RWPE1 (cell line): ENCODE measurements at regions not wholly inside any gene's neighbourhood (a gene's known extent, or its start where the extent isn't known, plus 50 kb on each side); places are given as distances from the start of the nearest gene placed in this dataset.

Experiments used
- CTCF ChIA-PET: fragments of 350-600 bp; sonication (Branson Sonifier 250); formaldehyde crosslinking; extraction: SDS; loops from one replicate; lab custom pipeline; 2021; lab: Yijun Ruan, JAX
- POLR2A ChIA-PET: fragments of 400-600 bp; formaldehyde crosslinking; extraction: SDS; loops from one replicate; lab custom pipeline; 2020; ENCODE audit warnings: antibody characterized with exemption; ENCODE audit not compliant: low non-redundant PET; lab: Yijun Ruan, JAX
- DNase-seq: peaks from one replicate; pipeline ENCODE4 v3.0.0; 2012; ENCODE audit warnings: low spot score
- H3K27ac ChIP-seq: fragments of 450-650 bp; 2 replicates; pipeline ENCODE4 v1.5.1; 2017
- TF ChIP-seq, protein P1 (sequence below): fragments of 450-650 bp; conservative IDR thresholded peaks from 2 replicates; pipeline ENCODE4 v1.5.1; 2017; ENCODE audit warnings: low read depth, mild to moderate bottlenecking

DNA sequence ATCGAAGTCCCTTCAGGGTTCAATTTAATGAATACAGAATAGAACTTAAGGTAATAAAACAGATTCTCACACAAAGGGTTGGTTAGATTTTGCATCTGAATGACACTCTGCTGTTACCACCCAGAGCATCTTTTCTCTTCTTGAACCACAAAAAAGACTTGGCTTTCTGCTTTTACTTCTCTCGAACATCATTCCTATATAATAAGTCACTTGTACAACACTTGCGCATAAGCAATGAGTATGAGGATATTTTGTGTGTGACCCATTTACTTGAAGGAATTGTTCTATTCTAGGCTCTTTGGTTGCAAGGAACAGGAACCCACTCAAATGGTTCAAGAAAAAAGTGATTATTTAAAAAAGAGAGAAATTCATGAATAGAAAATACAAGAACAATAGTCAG is 126.2 kb downstream of the NUP35 start:
- DNase-seq, result no peak
- CTCF ChIA-PET, result interaction anchor here (0.7 kb wide), 1 partner anchor 1884 kb away, joined by 3 read pairs; no protein-coding TSS in a partner anchor
- POLR2A ChIA-PET, result no interaction called here
- TF ChIP-seq, protein P1, sequence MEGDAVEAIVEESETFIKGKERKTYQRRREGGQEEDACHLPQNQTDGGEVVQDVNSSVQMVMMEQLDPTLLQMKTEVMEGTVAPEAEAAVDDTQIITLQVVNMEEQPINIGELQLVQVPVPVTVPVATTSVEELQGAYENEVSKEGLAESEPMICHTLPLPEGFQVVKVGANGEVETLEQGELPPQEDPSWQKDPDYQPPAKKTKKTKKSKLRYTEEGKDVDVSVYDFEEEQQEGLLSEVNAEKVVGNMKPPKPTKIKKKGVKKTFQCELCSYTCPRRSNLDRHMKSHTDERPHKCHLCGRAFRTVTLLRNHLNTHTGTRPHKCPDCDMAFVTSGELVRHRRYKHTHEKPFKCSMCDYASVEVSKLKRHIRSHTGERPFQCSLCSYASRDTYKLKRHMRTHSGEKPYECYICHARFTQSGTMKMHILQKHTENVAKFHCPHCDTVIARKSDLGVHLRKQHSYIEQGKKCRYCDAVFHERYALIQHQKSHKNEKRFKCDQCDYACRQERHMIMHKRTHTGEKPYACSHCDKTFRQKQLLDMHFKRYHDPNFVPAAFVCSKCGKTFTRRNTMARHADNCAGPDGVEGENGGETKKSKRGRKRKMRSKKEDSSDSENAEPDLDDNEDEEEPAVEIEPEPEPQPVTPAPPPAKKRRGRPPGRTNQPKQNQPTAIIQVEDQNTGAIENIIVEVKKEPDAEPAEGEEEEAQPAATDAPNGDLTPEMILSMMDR, result no peak
- H3K27ac ChIP-seq, result no peak overlapping the region

DNA sequence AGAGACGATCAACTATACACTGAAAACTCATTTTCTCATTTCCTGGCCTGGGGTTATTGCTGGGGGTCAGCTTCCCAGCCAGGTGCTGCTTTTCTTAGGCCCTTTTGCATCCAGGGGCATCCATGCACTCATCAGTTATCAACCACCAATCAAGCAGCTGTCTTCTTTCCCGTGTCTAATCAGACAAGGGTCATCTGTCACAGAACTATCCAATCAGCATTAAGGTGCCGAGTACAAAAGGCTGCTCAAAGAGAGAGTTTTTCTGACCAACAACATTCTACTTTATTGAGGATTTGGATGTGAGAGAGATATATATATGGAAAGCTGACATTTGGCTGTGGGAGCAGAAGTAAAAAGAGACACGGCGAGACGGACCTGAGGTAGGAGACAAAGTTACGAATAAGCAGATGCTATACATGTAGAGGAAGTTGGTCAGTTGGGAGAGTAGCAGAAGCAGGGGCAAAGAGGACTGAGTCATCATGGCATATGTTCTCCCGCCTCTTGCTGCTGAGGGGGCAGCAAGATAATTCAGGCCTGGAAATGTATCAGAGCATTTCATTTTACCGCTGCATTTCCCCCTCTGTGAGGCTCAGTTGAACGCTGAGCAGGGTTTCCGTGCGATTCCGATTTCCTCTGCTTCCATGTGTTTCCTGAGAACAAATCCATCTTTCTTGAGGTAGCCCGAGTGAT is 129.3 kb downstream of the NUP35 start:
- POLR2A ChIA-PET, result no interaction called here
- H3K27ac ChIP-seq, result no peak overlapping the region
- CTCF ChIA-PET, result no interaction called here
- DNase-seq, result no peak
- TF ChIP-seq, protein P1, result no peak

DNA sequence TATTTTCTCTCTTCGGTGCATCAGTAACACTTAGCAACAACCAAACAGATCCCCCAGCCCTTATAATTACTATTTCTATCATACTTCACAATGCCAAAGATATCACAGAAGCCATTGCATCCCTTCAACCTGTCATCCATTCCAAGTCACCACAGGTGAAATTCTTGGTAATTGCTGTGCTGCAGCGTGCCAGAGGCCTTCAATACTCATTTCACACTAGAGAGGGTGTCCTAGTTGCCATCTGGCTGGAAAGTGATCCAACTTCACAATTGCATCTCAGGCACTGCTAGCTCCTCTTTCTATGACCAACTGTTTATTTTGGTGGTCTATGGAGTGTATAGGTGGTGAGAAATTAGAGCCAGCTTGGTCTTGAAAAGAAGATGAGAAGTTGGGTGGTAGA is 131.2 kb downstream of the NUP35 start:
- no peak overlapping the region for H3K27ac ChIP-seq
- TF ChIP-seq, protein P1, result no peak
- no peak for DNase-seq
- CTCF ChIA-PET, result no interaction called here
- POLR2A ChIA-PET, result no interaction called here

DNA sequence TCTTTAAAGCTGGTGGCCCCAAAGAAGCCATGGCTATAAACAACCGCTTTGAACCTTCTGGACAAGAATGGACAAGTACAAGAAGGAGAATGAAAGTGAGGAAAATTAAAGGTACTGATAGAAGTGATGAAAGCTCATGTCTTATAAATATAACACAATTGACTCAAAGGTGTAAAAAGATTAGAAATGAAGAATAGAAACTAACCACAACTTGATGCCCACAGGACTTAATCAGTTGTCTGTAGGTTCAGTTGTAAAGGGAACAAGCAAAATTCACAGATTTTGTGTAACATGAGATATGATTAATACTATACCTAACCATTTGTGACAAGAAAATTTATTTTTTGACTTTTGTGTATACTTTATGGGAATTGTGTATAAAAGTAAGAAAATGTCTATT is 135.7 kb downstream of the NUP35 start:
- TF ChIP-seq, protein P1, result no peak
- ChIA-PET POLR2A (no interaction called here), CTCF (interaction anchor here (0.6 kb wide), 1 partner anchor 203 kb away, joined by 4 read pairs; no protein-coding TSS in a partner anchor)
- no peak overlapping the region for H3K27ac ChIP-seq
- no peak for DNase-seq

DNA sequence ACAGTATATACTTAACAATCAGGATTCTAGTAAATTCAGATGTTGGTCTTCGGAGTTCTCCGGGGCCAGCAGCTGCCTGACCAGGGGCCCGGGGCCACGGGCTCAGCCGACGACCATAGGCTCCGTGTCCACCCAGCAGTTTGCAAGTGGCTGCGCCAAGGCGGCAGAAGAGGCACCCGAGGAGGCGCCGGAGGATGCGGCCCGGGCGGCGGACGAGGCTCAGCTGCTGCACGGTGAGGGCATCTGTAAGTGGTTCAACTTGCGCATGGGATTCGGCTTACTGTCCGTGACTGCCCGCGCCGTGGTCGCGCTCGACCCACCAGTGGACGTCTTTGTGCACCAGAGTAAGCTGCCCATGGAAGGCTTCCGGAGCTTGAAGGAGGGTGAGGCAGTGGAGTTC is 136.3 kb downstream of the NUP35 start:
- no peak for DNase-seq
- POLR2A ChIA-PET, result no interaction called here
- CTCF ChIA-PET, result no interaction called here
- TF ChIP-seq, protein P1, result no peak
- H3K27ac ChIP-seq, result no peak overlapping the region

DNA sequence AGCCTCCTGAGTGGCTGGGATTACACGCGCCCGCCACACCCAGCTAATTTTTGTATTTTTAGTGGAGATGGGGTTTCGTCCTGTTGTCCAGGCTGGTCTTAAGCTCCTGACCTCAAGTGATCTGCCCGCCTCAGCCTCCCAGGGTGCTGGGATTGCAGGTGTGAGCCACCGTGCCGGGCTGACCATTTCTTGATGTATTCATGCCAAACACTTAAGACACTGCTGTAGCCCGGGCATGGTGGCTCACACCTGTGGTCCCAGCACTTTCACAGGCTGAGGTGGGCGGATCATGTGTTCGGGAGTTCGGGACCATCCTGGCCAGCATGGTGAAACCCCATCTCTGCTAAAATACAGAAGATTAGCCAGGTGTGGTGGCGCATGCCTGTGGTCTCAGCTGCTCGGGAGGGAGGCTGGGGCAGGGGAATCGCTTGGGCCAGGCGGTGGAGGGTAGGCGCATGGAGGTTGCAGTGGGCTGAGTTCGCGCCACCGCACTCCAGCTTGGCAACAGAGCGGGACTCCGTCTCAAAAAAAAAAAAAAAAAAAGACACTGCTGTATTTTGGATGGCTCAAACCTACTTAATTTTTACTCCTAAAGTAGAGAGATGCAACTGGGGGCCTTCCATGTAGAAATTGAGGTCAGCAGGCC is 140.8 kb downstream of the NUP35 start:
- TF ChIP-seq, protein P1, result no peak
- DNase-seq, result no peak
- CTCF ChIA-PET, result no interaction called here
- no peak overlapping the region for H3K27ac ChIP-seq
- POLR2A ChIA-PET, result no interaction called here
